ENCODE measurements at regions not wholly inside any gene's neighbourhood (a gene's known extent, or its start where the extent isn't known, plus 50 kb on each side); places are given as distances from the start of the nearest gene placed in this dataset.

GRCh38 chr13:88376760-88377388, 705.7 kb downstream of the SLITRK5 start:
- Histone ChIP-seq H4K20me1 (ENCODE audit: low read length) (no peaks in the 10 kb centered on the region), H3K9me2 (replicated peaks; ENCODE audit: low read length) (no peaks in the 10 kb centered on the region), H3K4me2 (ENCODE audit: low read length) (no peak overlapping the region), H3K4me1 (ENCODE audit: insufficient read depth, low read length) (no peaks in the 10 kb centered on the region), H3K79me2 (ENCODE audit: low read length) (no peaks in the 10 kb centered on the region), H3K9ac (ENCODE audit: low read length) (no peak overlapping the region), H3K4me3 (ENCODE audit: low read length) (no peak overlapping the region), H3K36me3 (ENCODE audit: low read depth, low read length) (no peaks in the 10 kb centered on the region), H3K27ac (ENCODE audit: low read length) (no peak overlapping the region), H3F3A (ENCODE audit: low read length, unreplicated experiment) (no peaks in the 10 kb centered on the region), H3K27me3 (ENCODE audit: low read length) (no peaks in the 10 kb centered on the region), H2AFZ (ENCODE audit: low read length) (no peak overlapping the region), H3K9me3 (ENCODE audit: low read length) (no peaks in the 10 kb centered on the region)
- ChIA-PET POLR2A (ENCODE audit: unreplicated experiment) (no interaction called here), CTCF (no interaction called here)
- intact Hi-C loops (cut with micrococcal nuclease) = no loop called here
- ATAC-seq (no peak), DNase-seq (no peak)
- TF ChIP-seq EZH2phosphoT487 (IDR thresholded peaks at IDR 0.05; ENCODE audit: borderline replicate concordance, low read length) (no peak), EZH2 (IDR thresholded peaks at IDR 0.05; ENCODE audit: low read length, unreplicated experiment) (no peak)
- TF ChIP-seq, protein P1, sequence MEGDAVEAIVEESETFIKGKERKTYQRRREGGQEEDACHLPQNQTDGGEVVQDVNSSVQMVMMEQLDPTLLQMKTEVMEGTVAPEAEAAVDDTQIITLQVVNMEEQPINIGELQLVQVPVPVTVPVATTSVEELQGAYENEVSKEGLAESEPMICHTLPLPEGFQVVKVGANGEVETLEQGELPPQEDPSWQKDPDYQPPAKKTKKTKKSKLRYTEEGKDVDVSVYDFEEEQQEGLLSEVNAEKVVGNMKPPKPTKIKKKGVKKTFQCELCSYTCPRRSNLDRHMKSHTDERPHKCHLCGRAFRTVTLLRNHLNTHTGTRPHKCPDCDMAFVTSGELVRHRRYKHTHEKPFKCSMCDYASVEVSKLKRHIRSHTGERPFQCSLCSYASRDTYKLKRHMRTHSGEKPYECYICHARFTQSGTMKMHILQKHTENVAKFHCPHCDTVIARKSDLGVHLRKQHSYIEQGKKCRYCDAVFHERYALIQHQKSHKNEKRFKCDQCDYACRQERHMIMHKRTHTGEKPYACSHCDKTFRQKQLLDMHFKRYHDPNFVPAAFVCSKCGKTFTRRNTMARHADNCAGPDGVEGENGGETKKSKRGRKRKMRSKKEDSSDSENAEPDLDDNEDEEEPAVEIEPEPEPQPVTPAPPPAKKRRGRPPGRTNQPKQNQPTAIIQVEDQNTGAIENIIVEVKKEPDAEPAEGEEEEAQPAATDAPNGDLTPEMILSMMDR (conservative IDR thresholded peaks at IDR 0.05; ENCODE audit: low read depth, low read length) = no peak
- no TSS peak for BruUV-seq (replicated peaks)

DNA sequence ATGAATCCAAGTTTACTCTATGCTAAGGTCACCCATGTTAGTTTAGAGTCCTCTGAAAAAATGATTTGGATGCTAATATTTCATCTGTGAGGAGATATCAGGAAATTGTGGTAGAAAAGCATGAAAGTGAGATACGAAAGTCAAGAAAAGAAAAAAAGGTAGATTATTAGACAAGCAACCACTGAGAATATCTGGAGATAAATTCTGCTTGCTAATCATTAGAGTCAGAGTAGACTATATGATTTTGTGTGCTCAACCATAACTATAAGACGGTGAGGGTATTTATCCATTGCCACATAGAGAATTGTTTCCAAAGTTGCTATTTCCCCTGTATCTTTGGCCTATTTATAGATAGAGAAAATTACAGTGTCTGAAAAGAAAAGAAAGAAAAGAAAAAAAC, 706.7 kb downstream of the SLITRK5 start:
- H3K9me3 ChIP-seq (ENCODE audit: low read length) = no peaks in the 10 kb centered on the region
- no peak overlapping the region for H2AFZ ChIP-seq (ENCODE audit: low read length)
- intact Hi-C loops (cut with micrococcal nuclease) = no loop called here
- no TSS peak for BruUV-seq (replicated peaks)
- no peaks in the 10 kb centered on the region for H3K36me3 ChIP-seq (ENCODE audit: low read depth, low read length)
- no peaks in the 10 kb centered on the region for H4K20me1 ChIP-seq (ENCODE audit: low read length)
- H3K79me2 ChIP-seq (ENCODE audit: low read length) = no peaks in the 10 kb centered on the region
- H3K9ac ChIP-seq (ENCODE audit: low read length) = no peak overlapping the region
- no peak overlapping the region for H3K4me3 ChIP-seq (ENCODE audit: low read length)
- DNase-seq (no peak), ATAC-seq (no peak)
- no peaks in the 10 kb centered on the region for H3K27me3 ChIP-seq (ENCODE audit: low read length)
- ChIA-PET CTCF (no interaction called here), POLR2A (ENCODE audit: unreplicated experiment) (no interaction called here)
- no peak overlapping the region for H3K4me2 ChIP-seq (ENCODE audit: low read length)
- H3K4me1 ChIP-seq (ENCODE audit: insufficient read depth, low read length) = no peaks in the 10 kb centered on the region
- H3F3A ChIP-seq (ENCODE audit: low read length, unreplicated experiment) = no peaks in the 10 kb centered on the region
- no peak overlapping the region for H3K27ac ChIP-seq (ENCODE audit: low read length)
- TF ChIP-seq EZH2 (IDR thresholded peaks at IDR 0.05; ENCODE audit: low read length, unreplicated experiment) = no peak
- TF ChIP-seq, protein P1 (conservative IDR thresholded peaks at IDR 0.05; ENCODE audit: low read depth, low read length) = no peak
- no peaks in the 10 kb centered on the region for H3K9me2 ChIP-seq (replicated peaks; ENCODE audit: low read length)

DNA sequence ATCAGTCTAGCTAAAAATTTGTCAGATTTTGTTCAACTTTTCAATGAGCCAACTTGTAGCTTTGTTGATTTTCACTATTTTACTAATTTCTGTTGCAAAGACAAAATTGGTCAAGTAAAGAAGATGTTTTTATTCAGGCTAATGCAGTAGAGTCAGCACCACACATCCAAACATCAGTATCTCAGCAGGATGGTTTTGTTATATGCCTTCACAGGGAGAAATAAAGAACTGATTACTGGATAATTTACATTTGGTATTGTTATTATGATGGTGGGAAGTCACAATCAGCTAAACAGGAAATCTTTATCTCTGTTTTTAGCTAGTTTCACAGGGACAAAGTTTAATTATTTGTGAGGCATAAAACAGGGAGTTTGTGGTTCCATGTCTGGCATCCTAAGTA, 713.4 kb downstream of the SLITRK5 start:
- no TSS peak for BruUV-seq (replicated peaks)
- Histone ChIP-seq H3K9me3 (ENCODE audit: low read length) (no peaks in the 10 kb centered on the region), H3K4me3 (ENCODE audit: low read length) (no peak overlapping the region), H2AFZ (ENCODE audit: low read length) (no peak overlapping the region), H3K79me2 (ENCODE audit: low read length) (no peaks in the 10 kb centered on the region), H3K9me2 (replicated peaks; ENCODE audit: low read length) (no peaks in the 10 kb centered on the region), H3K4me1 (ENCODE audit: insufficient read depth, low read length) (no peaks in the 10 kb centered on the region), H3K27me3 (ENCODE audit: low read length) (no peaks in the 10 kb centered on the region), H3F3A (ENCODE audit: low read length, unreplicated experiment) (no peaks in the 10 kb centered on the region), H3K4me2 (ENCODE audit: low read length) (no peak overlapping the region), H4K20me1 (ENCODE audit: low read length) (no peaks in the 10 kb centered on the region), H3K36me3 (ENCODE audit: low read depth, low read length) (no peaks in the 10 kb centered on the region), H3K27ac (ENCODE audit: low read length) (no peak overlapping the region), H3K9ac (ENCODE audit: low read length) (no peak overlapping the region)
- DNase-seq (no peak), ATAC-seq (no peak)
- CTCF ChIA-PET = no interaction called here
- POLR2A ChIA-PET (ENCODE audit: unreplicated experiment) = no interaction called here
- intact Hi-C loops (cut with micrococcal nuclease) = no loop called here
- TF ChIP-seq EZH2 (IDR thresholded peaks at IDR 0.05; ENCODE audit: low read length, unreplicated experiment) = no peak
- TF ChIP-seq, protein P1 (conservative IDR thresholded peaks at IDR 0.05; ENCODE audit: low read depth, low read length) = no peak
